ENCODE measurements at regions not wholly inside any gene's neighbourhood (a gene's known extent, or its start where the extent isn't known, plus 50 kb on each side); places are given as distances from the start of the nearest gene placed in this dataset.

DNA sequence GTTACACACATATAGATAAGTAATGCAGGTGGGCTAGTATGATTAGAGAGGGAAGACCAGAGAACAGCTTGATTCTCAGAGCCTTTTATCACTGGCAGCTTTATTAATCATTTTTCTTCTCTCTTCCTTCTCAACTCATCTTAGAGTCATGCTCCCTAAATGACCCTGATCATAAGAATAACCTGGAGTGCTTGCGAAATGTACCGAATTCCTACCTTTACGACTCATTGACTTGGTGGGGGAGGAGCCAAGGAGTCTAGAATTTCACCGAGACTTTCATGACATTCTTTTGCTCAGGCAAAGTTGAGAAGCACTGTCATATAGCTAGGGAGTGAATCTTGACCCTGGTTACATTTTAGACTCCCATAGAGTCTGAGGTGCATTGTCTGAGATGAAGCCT, 298.9 kb upstream of the PUDP start:
- 84 to 94% methylated on average over 4 of the region's 4 CpGs for WGBS, 2 donors
- Histone ChIP-seq H3K4me1 (ENCODE audit: control insufficient read depth in 5 of 5, insufficient read depth in 5 of 5, low read length in 5 of 5) (no peaks in the 10 kb centered on the region), H3K4me3 (no peak overlapping the region), H3K27me3 (ENCODE audit: control insufficient read depth in 3 of 3, insufficient read depth in 3 of 3, low read length in 2 of 3) (peaks cover 0 to 23% (median 9%) of the 10 kb centered on the region in 3 donors), H3K9ac (ENCODE audit: insufficient read depth in 1 of 2, low read length in 2 of 2) (no peak overlapping the region), H3K27ac (ENCODE audit: low read depth in 1 of 2, low read length in 1 of 2) (no peak overlapping the region), H3K9me3 (ENCODE audit: control insufficient read depth in 4 of 4, insufficient read depth in 3 of 4, low read length in 3 of 4) (peaks cover 0 to 3% (median 1%) of the 10 kb centered on the region in 4 donors), H3K36me3 (ENCODE audit: control insufficient read depth in 4 of 4, insufficient read depth in 4 of 4, low read length in 4 of 4) (no peaks in the 10 kb centered on the region)
- ATAC-seq (ENCODE audit: insufficient read depth, low FRiP score) (no peak), DNase-seq (no peak)
- no peak for TF ChIP-seq CTCF (IDR thresholded peaks at IDR 0.05; ENCODE audit: control extremely low read depth, extremely low read depth)

DNA sequence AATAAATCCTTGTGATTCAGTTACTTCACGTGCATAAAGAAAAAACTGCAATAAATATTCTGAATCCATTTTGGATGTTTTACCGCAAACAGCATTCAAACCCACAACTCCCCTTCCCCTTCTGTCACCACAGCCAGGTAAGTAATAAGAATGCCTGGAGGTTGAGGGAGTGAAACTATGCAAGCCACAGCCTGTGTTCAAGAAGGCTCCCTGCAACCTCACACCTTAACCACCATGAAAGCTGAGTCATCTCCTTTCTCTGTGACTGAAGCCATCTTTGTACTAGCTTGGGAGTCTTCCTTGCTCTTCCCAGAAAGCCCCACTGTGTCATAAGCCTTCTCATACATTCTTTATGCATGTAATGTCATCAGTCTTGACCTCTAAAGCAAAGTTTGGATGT, 297.0 kb upstream of the PUDP start:
- H3K27ac ChIP-seq (ENCODE audit: low read depth in 1 of 2, low read length in 1 of 2), result no peak overlapping the region
- no peaks in the 10 kb centered on the region for H3K36me3 ChIP-seq (ENCODE audit: control insufficient read depth in 4 of 4, insufficient read depth in 4 of 4, low read length in 4 of 4)
- WGBS, 2 donors, result 85 to 89% methylated on average over 2 of the region's 2 CpGs
- H3K4me1 ChIP-seq (ENCODE audit: control insufficient read depth in 5 of 5, insufficient read depth in 5 of 5, low read length in 5 of 5), result no peaks in the 10 kb centered on the region
- H3K4me3 ChIP-seq, result no peak overlapping the region
- TF ChIP-seq CTCF (IDR thresholded peaks at IDR 0.05; ENCODE audit: control extremely low read depth, extremely low read depth), result no peak
- ATAC-seq (ENCODE audit: insufficient read depth, low FRiP score) (no peak), DNase-seq (no peak)
- H3K9me3 ChIP-seq (ENCODE audit: control insufficient read depth in 4 of 4, insufficient read depth in 3 of 4, low read length in 3 of 4), result peaks cover 0 to 3% (median 1%) of the 10 kb centered on the region in 4 donors
- H3K27me3 ChIP-seq (ENCODE audit: control insufficient read depth in 3 of 3, insufficient read depth in 3 of 3, low read length in 2 of 3), result peaks cover 0 to 31% (median 9%) of the 10 kb centered on the region in 3 donors
- H3K9ac ChIP-seq (ENCODE audit: insufficient read depth in 1 of 2, low read length in 2 of 2), result no peak overlapping the region

DNA sequence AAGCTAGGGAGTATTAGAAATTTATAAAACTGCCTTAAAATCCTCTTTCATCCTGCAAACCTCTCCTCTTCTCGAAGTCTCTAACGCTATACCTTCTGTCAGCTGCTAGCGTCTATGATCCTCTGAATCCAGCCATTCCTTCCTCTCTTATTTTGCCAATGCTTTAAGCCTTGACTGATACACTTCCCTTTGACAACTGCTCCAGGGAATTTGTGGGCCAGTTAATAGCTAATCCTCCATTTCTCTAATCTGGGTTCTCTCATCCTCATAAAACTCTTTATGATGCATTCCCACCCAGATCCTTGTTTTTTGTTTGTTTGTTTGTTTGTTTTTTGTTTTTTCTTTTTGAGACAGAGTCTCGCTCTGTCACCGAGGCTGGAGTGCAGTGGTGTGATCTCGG, 293.6 kb upstream of the PUDP start:
- TF ChIP-seq CTCF (IDR thresholded peaks at IDR 0.05; ENCODE audit: control extremely low read depth, extremely low read depth), result no peak
- H3K9me3 ChIP-seq (ENCODE audit: control insufficient read depth in 4 of 4, insufficient read depth in 3 of 4, low read length in 3 of 4), result peaks cover 0 to 4% (median 0%) of the 10 kb centered on the region in 4 donors
- ATAC-seq (ENCODE audit: insufficient read depth, low FRiP score), result no peak

GRCh38 chrX:7435822-7436221, 287.9 kb upstream of the PUDP start:
- peak in 2 of 3 donors; percentile 0 to 13 for DNase-seq
- TF ChIP-seq CTCF (IDR thresholded peaks at IDR 0.05; ENCODE audit: control extremely low read depth, extremely low read depth), result no peak
- Histone ChIP-seq H3K4me3 (no peak overlapping the region), H3K27me3 (ENCODE audit: control insufficient read depth in 3 of 3, insufficient read depth in 3 of 3, low read length in 2 of 3) (peaks cover 0 to 37% (median 0%) of the 10 kb centered on the region in 3 donors), H3K4me1 (ENCODE audit: control insufficient read depth in 5 of 5, insufficient read depth in 5 of 5, low read length in 5 of 5) (no peaks in the 10 kb centered on the region), H3K36me3 (ENCODE audit: control insufficient read depth in 4 of 4, insufficient read depth in 4 of 4, low read length in 4 of 4) (no peaks in the 10 kb centered on the region), H3K9me3 (ENCODE audit: control insufficient read depth in 4 of 4, insufficient read depth in 3 of 4, low read length in 3 of 4) (peaks cover 0 to 1% (median 0%) of the 10 kb centered on the region in 4 donors), H3K27ac (ENCODE audit: low read depth in 1 of 2, low read length in 1 of 2) (no peak overlapping the region), H3K9ac (ENCODE audit: insufficient read depth in 1 of 2, low read length in 2 of 2) (no peak overlapping the region)
- 89 to 90% methylated on average over 2 of the region's 2 CpGs for WGBS, 2 donors
- no peak for ATAC-seq (ENCODE audit: insufficient read depth, low FRiP score)

More for the DNA sequence above, 293.6 kb upstream of the PUDP start:
- Histone ChIP-seq H3K27me3 (ENCODE audit: control insufficient read depth in 3 of 3, insufficient read depth in 3 of 3, low read length in 2 of 3) (peaks cover 0 to 34% (median 3%) of the 10 kb centered on the region in 3 donors), H3K36me3 (ENCODE audit: control insufficient read depth in 4 of 4, insufficient read depth in 4 of 4, low read length in 4 of 4) (no peaks in the 10 kb centered on the region), H3K9ac (ENCODE audit: insufficient read depth in 1 of 2, low read length in 2 of 2) (no peak overlapping the region), H3K4me3 (no peak overlapping the region), H3K27ac (ENCODE audit: low read depth in 1 of 2, low read length in 1 of 2) (no peak overlapping the region), H3K4me1 (ENCODE audit: control insufficient read depth in 5 of 5, insufficient read depth in 5 of 5, low read length in 5 of 5) (no peaks in the 10 kb centered on the region)
- DNase-seq, result no peak
- WGBS, 2 donors, result 89 to 97% methylated on average over 6 of the region's 6 CpGs
